K562 (cell line): ENCODE measurements at regions not wholly inside any gene's neighbourhood (a gene's known extent, or its start where the extent isn't known, plus 50 kb on each side); places are given as distances from the start of the nearest gene placed in this dataset.

Experiments
- CLOCK ChIP-seq: fragments of 250-450 bp; sonication (Bioruptor Pico); IDR thresholded peaks from 2 replicates; pipeline ENCODE4 v1.4.0; 2020; ENCODE audit warnings: mild to moderate bottlenecking, moderate library complexity, borderline replicate concordance
- EHMT2 ChIP-seq: fragments of 450-650 bp; IDR thresholded peaks from 2 replicates; pipeline ENCODE4 v1.6.1; 2018; ENCODE audit warnings: antibody characterized with exemption
- ETV1 ChIP-seq: fragments of 450-650 bp; conservative IDR thresholded peaks from 2 replicates; pipeline ENCODE4 v1.6.1; 2016; ENCODE audit warnings: missing genetic modification characterization, control low read depth, low read depth, missing compliant biosample characterization
- HCFC1 ChIP-seq: IDR thresholded peaks from 2 replicates; pipeline ENCODE4 v1.6.1; 2012; ENCODE audit warnings: low read depth, low read length, improper control_type of control experiment
- HDAC3 ChIP-seq: fragments of 450-650 bp; IDR thresholded peaks from 2 replicates; pipeline ENCODE4 v1.6.1; 2018; ENCODE audit warnings: borderline replicate concordance, mild to moderate bottlenecking, moderate library complexity; ENCODE audit not compliant: partially characterized antibody
- HMBOX1 ChIP-seq: sonication (generic); IDR thresholded peaks from 2 replicates; pipeline ENCODE4 v1.6.1; 2016
- MBD1 ChIP-seq: fragments of 250-450 bp; sonication (Bioruptor Pico); IDR thresholded peaks from 2 replicates; pipeline ENCODE4 v1.8.0; 2022; ENCODE audit warnings: inconsistent platforms
- NFRKB ChIP-seq: fragments of 450-650 bp; IDR thresholded peaks from 2 replicates; pipeline ENCODE4 v1.6.1; 2016; ENCODE audit warnings: low read depth
- PCBP1 ChIP-seq: fragments of 200-400 bp; formaldehyde crosslinking; IDR thresholded peaks from 2 replicates; pipeline ENCODE4 v1.6.1; 2018; ENCODE audit warnings: mild to moderate bottlenecking, low read depth, low read length; ENCODE audit not compliant: poor library complexity, severe bottlenecking
- PML ChIP-seq: IDR thresholded peaks from 2 replicates; pipeline ENCODE4 v1.6.1; 2012; ENCODE audit warnings: low read length, inconsistent platforms
- RAD51 ChIP-seq: fragments of 450-650 bp; IDR thresholded peaks from 2 replicates; pipeline ENCODE4 v1.7.1; 2016; ENCODE audit warnings: low read depth, mild to moderate bottlenecking, borderline replicate concordance
- RBM15 ChIP-seq: fragments of 200-400 bp; formaldehyde crosslinking; IDR thresholded peaks from 2 replicates; pipeline ENCODE4 v1.6.1; 2018; ENCODE audit warnings: mild to moderate bottlenecking, low read length, moderate library complexity; ENCODE audit not compliant: insufficient read depth
- SAFB2 ChIP-seq: fragments of 200-400 bp; formaldehyde crosslinking; IDR thresholded peaks from 2 replicates; pipeline ENCODE4 v1.6.1; 2018; ENCODE audit warnings: borderline replicate concordance, low read length, low read depth, moderate library complexity; ENCODE audit not compliant: severe bottlenecking
- SIN3B ChIP-seq: fragments of 450-650 bp; IDR thresholded peaks from 2 replicates; pipeline ENCODE4 v1.6.1; 2017; ENCODE audit warnings: low read depth, mild to moderate bottlenecking, moderate library complexity
- SIRT6 ChIP-seq: IDR thresholded peaks from one replicate; pipeline ENCODE4 v1.6.1; 2012; ENCODE audit warnings: low read depth, mild to moderate bottlenecking, control low read depth, inconsistent platforms, low read length, moderate library complexity
- SP1 ChIP-seq: sonication (generic); formaldehyde crosslinking; IDR thresholded peaks from 2 replicates; pipeline ENCODE4 v1.8.1; 2022; ENCODE audit warnings: mild to moderate bottlenecking, missing genetic modification reagents
- TCFL5 ChIP-seq: fragments of 250-450 bp; sonication (Bioruptor Pico); conservative IDR thresholded peaks from 2 replicates; pipeline ENCODE4 v1.6.1; 2021; ENCODE audit warnings: mild to moderate bottlenecking, moderate library complexity, matching md5 sums
- TRIM25 ChIP-seq: fragments of 450-650 bp; IDR thresholded peaks from 2 replicates; pipeline ENCODE4 v1.7.0; 2016; ENCODE audit warnings: borderline replicate concordance
- ZBTB43 ChIP-seq: sonication (generic); formaldehyde crosslinking; IDR thresholded peaks from 2 replicates; pipeline ENCODE4 v1.8.0; 2023; ENCODE audit warnings: mild to moderate bottlenecking, missing genetic modification reagents
- ZBTB7A ChIP-seq: IDR thresholded peaks from 2 replicates; pipeline ENCODE4 v1.6.1; 2011; ENCODE audit warnings: low read depth, mild to moderate bottlenecking, low read length, moderate library complexity, borderline replicate concordance; ENCODE audit not compliant: control insufficient read depth
- ZEB2 ChIP-seq: fragments of 450-650 bp; IDR thresholded peaks from 2 replicates; pipeline ENCODE4 v1.6.1; 2016
- ZNF316 ChIP-seq: fragments of 450-650 bp; IDR thresholded peaks from 2 replicates; pipeline ENCODE4 v1.6.1; 2016

GRCh38 chr6:40164345-40164755, 230.1 kb upstream of the MOCS1 start (continued):
- TF ChIP-seq TRIM25 (no peak), HDAC3 (no peak), RAD51 (peak; percentile 14; the same call in 1 of the 2 replicates), SIRT6 (no peak), SP1 (CRISPR knock-in tag) (peak; percentile 47; the same call in 1 of the 2 replicates), HMBOX1 (peak; percentile 33; the same call in 1 of the 2 replicates), HCFC1 (no peak), EHMT2 (no peak; the same call in 1 of the 2 replicates), ETV1 (tag) (peak; percentile 15; the same call in 1 of the 2 replicates), RBM15 (no peak), SAFB2 (no peak), ZBTB43 (CRISPR knock-in tag) (no peak), NFRKB (peak; percentile 79; the same call in 1 of the 2 replicates), PCBP1 (no peak), ZEB2 (peak; percentile 25; the same call in 1 of the 2 replicates), TCFL5 (CRISPR knock-in tag) (no peak), PML (peak; percentile 45; the same call in 1 of the 2 replicates), ZBTB7A (no peak), MBD1 (no peak), ZNF316 (no peak), CLOCK (CRISPR knock-in tag) (no peak), SIN3B (no peak)
